ENCODE measurements at regions not wholly inside any gene's neighbourhood (a gene's known extent, or its start where the extent isn't known, plus 50 kb on each side); places are given as distances from the start of the nearest gene placed in this dataset.
"Not testable (repeated sequence)": the region's sequence is repeated elsewhere in the genome, so short reads cannot be mapped to it uniquely, and the experiment has no call there.

- intact Hi-C loops (cut with micrococcal nuclease); H2BK20ac ChIP-seq (ENCODE audit: low read depth, low read length); H2BK120ac ChIP-seq (ENCODE audit: low read depth, low read length); H2AK5ac ChIP-seq (ENCODE audit: low read depth, low read length); H3K18ac ChIP-seq (ENCODE audit: low read depth, low read length); H3K27me3 ChIP-seq (ENCODE audit: control insufficient read depth, insufficient read depth, low read length); H3K9me3 ChIP-seq (ENCODE audit: control insufficient read depth, insufficient read depth, low read length); H3K9ac ChIP-seq (ENCODE audit: low read depth, low read length); H2BK15ac ChIP-seq (ENCODE audit: low read depth, low read length); H3K4ac ChIP-seq (ENCODE audit: low read depth, low read length); in situ Hi-C loops (cut with MboI; ENCODE audit: low sequenced_read_pairs); H4K20me1 ChIP-seq (ENCODE audit: insufficient read depth, low read length); H2AK9ac ChIP-seq (replicated peaks; ENCODE audit: low read depth, low read length, poor library complexity); H2AFZ ChIP-seq (replicated peaks; ENCODE audit: low read length, poor library complexity); H3K4me1 ChIP-seq (ENCODE audit: control insufficient read depth, insufficient read depth, low read length); H3K9me1 ChIP-seq (ENCODE audit: insufficient read depth, low read length); CTCF ChIA-PET; H3K4me3 ChIP-seq (ENCODE audit: insufficient read depth, low read depth, low read length); H3K23ac ChIP-seq (ENCODE audit: low read depth, low read length); dilution Hi-C loops (cut with HindIII; ENCODE audit: low sequenced_read_pairs, unreplicated experiment); DNase-seq; H4K91ac ChIP-seq (ENCODE audit: insufficient read depth, low read depth, low read length); H3K27ac ChIP-seq (ENCODE audit: insufficient read depth, low read length); ATAC-seq (ENCODE audit: low read depth); POLR2A ChIA-PET (ENCODE audit: unreplicated experiment); BruUV-seq (replicated peaks); H4K5ac ChIP-seq (ENCODE audit: low read depth, low read length); H4K8ac ChIP-seq (ENCODE audit: low read depth in 2 of 2, low read length in 2 of 2); H2BK5ac ChIP-seq (ENCODE audit: low read depth, low read length, poor library complexity, severe bottlenecking); H3K56ac ChIP-seq (ENCODE audit: extremely low read depth, insufficient read depth, low read length); H3K14ac ChIP-seq (replicated peaks; ENCODE audit: low read depth, low read length); H3K36me3 ChIP-seq (ENCODE audit: control insufficient read depth, insufficient read depth, low read length); H3K4me2 ChIP-seq (ENCODE audit: low read depth, low read length); H3K79me1 ChIP-seq (ENCODE audit: low read depth in 1 of 2, low read length in 2 of 2): not testable (repeated sequence)
- WGBS, 2 experiments (ENCODE audit: extremely low coverage in 2 of 2, insufficient read length in 1 of 2), result 80% methylated on average over 1 of the region's 3 CpGs; no CpG with 5 or more reads in 1 of the 2 experiments
These were observed 66.1 kb downstream of the TRIM43 start for GRCh38 chr2:95657937-95658336.

GRCh38 chr2:95660766-95661562 lies 69.2 kb downstream of the TRIM43 start:
- H2BK5ac ChIP-seq (ENCODE audit: low read depth, low read length, poor library complexity, severe bottlenecking); POLR2A ChIA-PET (ENCODE audit: unreplicated experiment); H3K4me1 ChIP-seq (ENCODE audit: control insufficient read depth, insufficient read depth, low read length); H2AK5ac ChIP-seq (ENCODE audit: low read depth, low read length); DNase-seq; H3K56ac ChIP-seq (ENCODE audit: extremely low read depth, insufficient read depth, low read length); dilution Hi-C loops (cut with HindIII; ENCODE audit: low sequenced_read_pairs, unreplicated experiment); H3K27ac ChIP-seq (ENCODE audit: insufficient read depth, low read length); in situ Hi-C loops (cut with MboI; ENCODE audit: low sequenced_read_pairs); H2AFZ ChIP-seq (replicated peaks; ENCODE audit: low read length, poor library complexity); H3K4me3 ChIP-seq (ENCODE audit: insufficient read depth, low read depth, low read length); H3K9me1 ChIP-seq (ENCODE audit: insufficient read depth, low read length); H3K27me3 ChIP-seq (ENCODE audit: control insufficient read depth, insufficient read depth, low read length); H4K91ac ChIP-seq (ENCODE audit: insufficient read depth, low read depth, low read length); H3K36me3 ChIP-seq (ENCODE audit: control insufficient read depth, insufficient read depth, low read length); H2AK9ac ChIP-seq (replicated peaks; ENCODE audit: low read depth, low read length, poor library complexity); H3K79me1 ChIP-seq (ENCODE audit: low read depth in 1 of 2, low read length in 2 of 2); H3K9me3 ChIP-seq (ENCODE audit: control insufficient read depth, insufficient read depth, low read length); H3K23ac ChIP-seq (ENCODE audit: low read depth, low read length); H2BK15ac ChIP-seq (ENCODE audit: low read depth, low read length); intact Hi-C loops (cut with micrococcal nuclease); H3K4me2 ChIP-seq (ENCODE audit: low read depth, low read length); H2BK120ac ChIP-seq (ENCODE audit: low read depth, low read length); H4K5ac ChIP-seq (ENCODE audit: low read depth, low read length); ATAC-seq (ENCODE audit: low read depth); H3K9ac ChIP-seq (ENCODE audit: low read depth, low read length); H4K20me1 ChIP-seq (ENCODE audit: insufficient read depth, low read length); H3K14ac ChIP-seq (replicated peaks; ENCODE audit: low read depth, low read length); H3K18ac ChIP-seq (ENCODE audit: low read depth, low read length); CTCF ChIA-PET; H4K8ac ChIP-seq (ENCODE audit: low read depth in 2 of 2, low read length in 2 of 2); H2BK20ac ChIP-seq (ENCODE audit: low read depth, low read length); H3K4ac ChIP-seq (ENCODE audit: low read depth, low read length); BruUV-seq (replicated peaks): not testable (repeated sequence)
- WGBS, 2 experiments (ENCODE audit: extremely low coverage in 2 of 2, insufficient read length in 1 of 2), result 80% methylated on average over 1 of the region's 16 CpGs; no CpG with 5 or more reads in 1 of the 2 experiments
